Astrocyte (in vitro differentiated cells and primary cell): ENCODE measurements at regions not wholly inside any gene's neighbourhood (a gene's known extent, or its start where the extent isn't known, plus 50 kb on each side); places are given as distances from the start of the nearest gene placed in this dataset.

Experiments used
- DNase-seq: peaks from one replicate; pipeline ENCODE4 v3.0.0-alpha.2; 2010; ENCODE audit warnings: low read depth
- FAIRE-seq: peaks from 2 replicates; lab custom pipeline; 2011; peaks lifted over from hg19 to GRCh38; lab: Jason Lieb, UNC
- H2AFZ ChIP-seq: 2 replicates; pipeline ENCODE4 v1.6.0; 2012; ENCODE audit warnings: low read depth, low read length, inconsistent platforms
- H3K27ac ChIP-seq: 2 replicates; pipeline ENCODE4 v1.5.1; 2011; ENCODE audit warnings: low read depth, low read length, inconsistent platforms
- H3K27me3 ChIP-seq: 2 replicates; pipeline ENCODE4 v1.6.0; 2011; ENCODE audit warnings: low read length, inconsistent platforms; ENCODE audit not compliant: insufficient read depth
- H3K36me3 ChIP-seq: 2 replicates; pipeline ENCODE4 v1.5.1; 2011; ENCODE audit warnings: low read length, inconsistent platforms; ENCODE audit not compliant: insufficient read depth
- H3K4me1 ChIP-seq: 2 replicates; pipeline ENCODE4 v1.5.1; 2011; ENCODE audit warnings: low read length, inconsistent platforms; ENCODE audit not compliant: insufficient read depth
- H3K4me2 ChIP-seq: 2 replicates; pipeline ENCODE4 v1.6.0; 2012; ENCODE audit warnings: low read length, inconsistent platforms
- H3K4me3 ChIP-seq: 2 replicates; pipeline ENCODE4 v1.5.1; 2011; ENCODE audit warnings: low read depth, mild to moderate bottlenecking, low read length, inconsistent platforms; ENCODE audit not compliant: insufficient read depth
- H3K79me2 ChIP-seq: 2 replicates; pipeline ENCODE4 v1.6.0; 2012; ENCODE audit warnings: mild to moderate bottlenecking, low read length, inconsistent platforms; ENCODE audit not compliant: insufficient read depth
- H3K9ac ChIP-seq: 2 replicates; pipeline ENCODE4 v1.6.0; 2012; ENCODE audit warnings: mild to moderate bottlenecking, low read length, inconsistent platforms
- H3K9me3 ChIP-seq: 2 replicates; pipeline ENCODE4 v1.5.1; 2012; ENCODE audit warnings: low read depth, mild to moderate bottlenecking, low read length, inconsistent platforms; ENCODE audit not compliant: insufficient read depth
- H4K20me1 ChIP-seq: 2 replicates; pipeline ENCODE4 v1.6.0; 2012; ENCODE audit warnings: low read length, inconsistent platforms; ENCODE audit not compliant: insufficient read depth
- H3K27ac Mint-ChIP-seq: one replicate; pipeline ENCODE4 v1.8.0; 2021; ENCODE audit warnings: mild to moderate bottlenecking, mixed read lengths; ENCODE audit not compliant: unreplicated experiment
- H3K27me3 Mint-ChIP-seq: one replicate; pipeline ENCODE4 v1.8.0; 2021; ENCODE audit warnings: low read depth, mixed read lengths; ENCODE audit not compliant: unreplicated experiment
- H3K36me3 Mint-ChIP-seq: one replicate; pipeline ENCODE4 v1.8.0; 2021; ENCODE audit warnings: low read depth, mixed read lengths; ENCODE audit not compliant: unreplicated experiment
- H3K4me1 Mint-ChIP-seq: one replicate; pipeline ENCODE4 v1.8.0; 2021; ENCODE audit warnings: low read depth, mixed read lengths; ENCODE audit not compliant: unreplicated experiment
- H3K4me3 Mint-ChIP-seq: one replicate; pipeline ENCODE4 v1.8.0; 2021; ENCODE audit warnings: mild to moderate bottlenecking, moderate library complexity, mixed read lengths; ENCODE audit not compliant: unreplicated experiment
- H3K9me3 Mint-ChIP-seq: one replicate; pipeline ENCODE4 v1.8.0; 2021; ENCODE audit warnings: mild to moderate bottlenecking, mixed read lengths; ENCODE audit not compliant: unreplicated experiment
- CTCF ChIP-seq: IDR thresholded peaks from 2 replicates; pipeline ENCODE4 v1.5.1; 2011; ENCODE audit warnings: low read depth, mild to moderate bottlenecking, inconsistent platforms, low read length, moderate library complexity; ENCODE audit not compliant: insufficient read depth
- EZH2 ChIP-seq: IDR thresholded peaks from 2 replicates; pipeline ENCODE4 v1.6.1; 2012; ENCODE audit warnings: mild to moderate bottlenecking, low read length, inconsistent platforms; ENCODE audit not compliant: insufficient read depth

GRCh38 chr6:71672876-71673275, 213.5 kb upstream of the RIMS1 start:
- Histone ChIP-seq H3K79me2 (no peaks in the 10 kb centered on the region), H3K9me3 (no peaks in the 10 kb centered on the region), H2AFZ (no peak overlapping the region), H3K9ac (no peak overlapping the region), H3K4me2 (no peak overlapping the region), H3K27ac (no peak overlapping the region), H4K20me1 (no peaks in the 10 kb centered on the region), H3K4me1 (no peaks in the 10 kb centered on the region), H3K27me3 (no peaks in the 10 kb centered on the region), H3K36me3 (no peaks in the 10 kb centered on the region), H3K4me3 (no peak overlapping the region)
- FAIRE-seq (no peak), DNase-seq (no peak)
- Mint-ChIP-seq H3K27ac (no peak overlapping the region), H3K9me3 (no peaks in the 10 kb centered on the region), H3K36me3 (no peaks in the 10 kb centered on the region), H3K27me3 (no peaks in the 10 kb centered on the region), H3K4me1 (no peaks in the 10 kb centered on the region), H3K4me3 (no peak overlapping the region)
- no peak for TF ChIP-seq EZH2
- TF ChIP-seq CTCF = no peak

GRCh38 chr6:71675386-71675785, 211.0 kb upstream of the RIMS1 start:
- Histone ChIP-seq H2AFZ (no peak overlapping the region), H3K27me3 (no peaks in the 10 kb centered on the region), H3K9me3 (no peaks in the 10 kb centered on the region), H3K79me2 (no peaks in the 10 kb centered on the region), H3K4me1 (no peaks in the 10 kb centered on the region), H3K27ac (no peak overlapping the region), H3K4me2 (no peak overlapping the region), H4K20me1 (no peaks in the 10 kb centered on the region), H3K36me3 (no peaks in the 10 kb centered on the region), H3K9ac (no peak overlapping the region), H3K4me3 (no peak overlapping the region)
- H3K4me1 Mint-ChIP-seq = no peaks in the 10 kb centered on the region
- H3K4me3 Mint-ChIP-seq = no peak overlapping the region
- DNase-seq = no peak
- H3K36me3 Mint-ChIP-seq = no peaks in the 10 kb centered on the region
- H3K27me3 Mint-ChIP-seq = no peaks in the 10 kb centered on the region
- no peaks in the 10 kb centered on the region for H3K9me3 Mint-ChIP-seq
- no peak for FAIRE-seq
- no peak for TF ChIP-seq CTCF
- H3K27ac Mint-ChIP-seq = no peak overlapping the region

- no peaks in the 10 kb centered on the region for H3K36me3 ChIP-seq
- Mint-ChIP-seq H3K4me3 (no peak overlapping the region), H3K27ac (no peak overlapping the region), H3K36me3 (no peaks in the 10 kb centered on the region), H3K4me1 (no peaks in the 10 kb centered on the region), H3K27me3 (no peaks in the 10 kb centered on the region), H3K9me3 (no peaks in the 10 kb centered on the region)
- H3K4me3 ChIP-seq = no peak overlapping the region
- H3K9ac ChIP-seq = no peak overlapping the region
- no peak overlapping the region for H2AFZ ChIP-seq
- H3K4me2 ChIP-seq = no peak overlapping the region
- no peaks in the 10 kb centered on the region for H4K20me1 ChIP-seq
- no peaks in the 10 kb centered on the region for H3K27me3 ChIP-seq
- no peaks in the 10 kb centered on the region for H3K79me2 ChIP-seq
- DNase-seq (no peak), FAIRE-seq (no peak)
- TF ChIP-seq EZH2 (no peak), CTCF (no peak)
- no peaks in the 10 kb centered on the region for H3K4me1 ChIP-seq
- H3K9me3 ChIP-seq = no peaks in the 10 kb centered on the region
- no peak overlapping the region for H3K27ac ChIP-seq
Observed at GRCh38 chr6:71676298-71676697, 210.1 kb upstream of the RIMS1 start.
